ENCODE measurements at regions not wholly inside any gene's neighbourhood (a gene's known extent, or its start where the extent isn't known, plus 50 kb on each side); places are given as distances from the start of the nearest gene placed in this dataset.
"Not testable (repeated sequence)": the region's sequence is repeated elsewhere in the genome, so short reads cannot be mapped to it uniquely, and the experiment has no call there.

GRCh38 chr5:56763711-56764466 is 51.5 kb upstream of the MAP3K1 start:
- Histone ChIP-seq H3K36me3 (ENCODE audit: control insufficient read depth in 1 of 2, insufficient read depth in 2 of 2, low read length in 1 of 2) (no peaks in the 10 kb centered on the region), H3K9me3 (ENCODE audit: control insufficient read depth, low read length) (no peaks in the 10 kb centered on the region), H3K4me3 (ENCODE audit: low read length in 2 of 2) (no peak overlapping the region), H3K4me1 (ENCODE audit: control insufficient read depth in 1 of 2, insufficient read depth in 2 of 2, low read length in 2 of 2) (no peaks in the 10 kb centered on the region), H3K27ac (ENCODE audit: low read depth in 1 of 2, low read length in 2 of 2) (no peak overlapping the region), H3K27me3 (ENCODE audit: control insufficient read depth in 1 of 2, insufficient read depth in 2 of 2, low read length in 1 of 2) (no peaks in the 10 kb centered on the region)
- DNase-seq (no peak), ATAC-seq (ENCODE audit: low FRiP score) (no peak)
- intact Hi-C loops (cut with DNase I) = no loop called here
- WGBS, 2 donors = 69 to 71% methylated on average over 7 of the region's 7 CpGs

- intact Hi-C loops (cut with DNase I) = no loop called here
- ATAC-seq (ENCODE audit: low FRiP score) (no peak), DNase-seq (no peak)
- H3K27ac ChIP-seq (ENCODE audit: low read depth in 1 of 2, low read length in 2 of 2) = no peak overlapping the region
- H3K9me3 ChIP-seq (ENCODE audit: control insufficient read depth, low read length) = no peaks in the 10 kb centered on the region
- WGBS, 2 donors = 92 to 100% methylated on average over 1 of the region's 1 CpG
- no peaks in the 10 kb centered on the region for H3K36me3 ChIP-seq (ENCODE audit: control insufficient read depth in 1 of 2, insufficient read depth in 2 of 2, low read length in 1 of 2)
- H3K4me1 ChIP-seq (ENCODE audit: control insufficient read depth in 1 of 2, insufficient read depth in 2 of 2, low read length in 2 of 2) = no peaks in the 10 kb centered on the region
- H3K4me3 ChIP-seq (ENCODE audit: low read length in 2 of 2) = no peak overlapping the region
- no peaks in the 10 kb centered on the region for H3K27me3 ChIP-seq (ENCODE audit: control insufficient read depth in 1 of 2, insufficient read depth in 2 of 2, low read length in 1 of 2)
These were observed 52.2 kb upstream of the MAP3K1 start for GRCh38 chr5:56763182-56763581.

DNA sequence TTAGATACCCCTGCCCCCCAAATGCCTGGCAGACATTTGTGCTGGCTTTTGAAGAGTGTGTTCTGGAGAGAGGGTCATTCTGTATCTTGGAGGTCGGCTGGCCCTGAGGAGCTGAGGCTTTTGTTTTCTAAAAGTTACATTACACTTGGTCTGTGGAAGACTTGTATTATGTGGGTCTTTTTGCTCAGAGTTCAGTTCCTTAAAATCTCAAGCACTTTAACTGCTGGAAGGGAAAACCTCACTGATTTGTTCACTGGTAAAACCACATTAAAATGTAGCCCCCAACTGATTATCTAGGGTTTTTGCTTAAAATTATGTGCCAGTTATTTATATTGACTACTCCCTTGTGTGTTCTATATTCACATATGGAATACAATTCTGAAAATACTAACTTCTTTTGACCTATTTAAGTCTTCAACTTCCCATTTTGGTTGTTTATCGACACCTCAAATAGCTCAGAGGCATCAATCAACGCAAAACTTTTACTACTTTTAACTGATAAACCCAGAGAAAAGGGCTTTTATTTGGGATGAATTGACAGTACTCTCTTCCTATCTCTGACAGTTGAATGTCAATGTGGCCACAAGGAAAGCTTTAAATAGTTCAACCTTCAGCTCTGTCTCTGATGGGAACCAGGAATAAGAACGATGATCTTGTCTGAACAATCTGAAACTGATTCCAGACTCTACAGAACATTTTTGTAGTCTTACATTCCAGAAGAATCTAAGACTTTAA is 54.0 kb upstream of the MAP3K1 start:
- intact Hi-C loops (cut with DNase I) = no loop called here
- no peaks in the 10 kb centered on the region for H3K4me1 ChIP-seq (ENCODE audit: control insufficient read depth in 1 of 2, insufficient read depth in 2 of 2, low read length in 2 of 2)
- no peaks in the 10 kb centered on the region for H3K36me3 ChIP-seq (ENCODE audit: control insufficient read depth in 1 of 2, insufficient read depth in 2 of 2, low read length in 1 of 2)
- no peak overlapping the region for H3K27ac ChIP-seq (ENCODE audit: low read depth in 1 of 2, low read length in 2 of 2)
- H3K27me3 ChIP-seq (ENCODE audit: control insufficient read depth in 1 of 2, insufficient read depth in 2 of 2, low read length in 1 of 2) = no peaks in the 10 kb centered on the region
- 77 to 82% methylated on average over 4 of the region's 4 CpGs for WGBS, 2 donors
- no peak for DNase-seq
- H3K9me3 ChIP-seq (ENCODE audit: control insufficient read depth, low read length) = no peaks in the 10 kb centered on the region
- H3K4me3 ChIP-seq (ENCODE audit: low read length in 2 of 2) = no peak overlapping the region
- ATAC-seq (ENCODE audit: low FRiP score) = no peak

GRCh38 chr5:56760723-56761122 is 54.6 kb upstream of the MAP3K1 start:
- H3K27me3 ChIP-seq (ENCODE audit: control insufficient read depth in 1 of 2, insufficient read depth in 2 of 2, low read length in 1 of 2) = no peaks in the 10 kb centered on the region
- no peaks in the 10 kb centered on the region for H3K4me1 ChIP-seq (ENCODE audit: control insufficient read depth in 1 of 2, insufficient read depth in 2 of 2, low read length in 2 of 2)
- H3K9me3 ChIP-seq (ENCODE audit: control insufficient read depth, low read length) = no peaks in the 10 kb centered on the region
- H3K27ac ChIP-seq (ENCODE audit: low read depth in 1 of 2, low read length in 2 of 2) = no peak overlapping the region
- no peak overlapping the region for H3K4me3 ChIP-seq (ENCODE audit: low read length in 2 of 2)
- DNase-seq (no peak), ATAC-seq (ENCODE audit: low FRiP score) (no peak)
- intact Hi-C loops (cut with DNase I) = no loop called here
- WGBS, 2 donors = 90 to 96% methylated on average over 5 of the region's 5 CpGs
- no peaks in the 10 kb centered on the region for H3K36me3 ChIP-seq (ENCODE audit: control insufficient read depth in 1 of 2, insufficient read depth in 2 of 2, low read length in 1 of 2)

GRCh38 chr5:56759521-56760216 is 55.7 kb upstream of the MAP3K1 start:
- no peak overlapping the region for H3K4me3 ChIP-seq (ENCODE audit: low read length in 2 of 2)
- H3K27ac ChIP-seq (ENCODE audit: low read depth in 1 of 2, low read length in 2 of 2) = no peak overlapping the region
- no peak for DNase-seq
- H3K36me3 ChIP-seq (ENCODE audit: control insufficient read depth in 1 of 2, insufficient read depth in 2 of 2, low read length in 1 of 2) = no peaks in the 10 kb centered on the region
- WGBS, 2 donors = 68 to 74% methylated on average over 4 of the region's 4 CpGs
- H3K9me3 ChIP-seq (ENCODE audit: control insufficient read depth, low read length) = no peaks in the 10 kb centered on the region
- H3K4me1 ChIP-seq (ENCODE audit: control insufficient read depth in 1 of 2, insufficient read depth in 2 of 2, low read length in 2 of 2) = no peaks in the 10 kb centered on the region
- H3K27me3 ChIP-seq (ENCODE audit: control insufficient read depth in 1 of 2, insufficient read depth in 2 of 2, low read length in 1 of 2) = no peaks in the 10 kb centered on the region
- intact Hi-C loops (cut with DNase I) = no loop called here
- no peak for ATAC-seq (ENCODE audit: low FRiP score)

DNA sequence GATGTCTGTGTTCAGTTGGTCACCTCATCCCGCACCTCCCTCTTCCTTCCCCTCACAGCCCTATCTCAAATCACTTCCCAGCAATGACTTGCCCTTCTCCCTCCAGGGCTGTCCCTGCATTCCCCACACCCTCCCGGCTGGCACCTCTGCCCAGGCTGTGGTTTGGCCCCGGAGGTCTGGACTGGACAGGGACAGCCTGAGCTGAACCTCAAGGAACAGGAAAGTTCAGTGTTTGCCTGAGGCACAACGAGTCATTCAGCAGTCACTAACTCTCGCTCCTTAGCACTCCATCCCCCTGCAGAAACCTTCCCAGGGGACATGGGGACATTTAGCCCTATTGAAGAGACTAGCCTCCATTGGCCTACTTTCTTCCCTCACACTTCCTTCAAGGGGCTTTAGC is 58.3 kb upstream of the MAP3K1 start:
- no peaks in the 10 kb centered on the region for H3K4me1 ChIP-seq (ENCODE audit: control insufficient read depth in 1 of 2, insufficient read depth in 2 of 2, low read length in 2 of 2)
- H3K9me3 ChIP-seq (ENCODE audit: control insufficient read depth, low read length) = no peaks in the 10 kb centered on the region
- WGBS, 2 donors = 67 to 73% methylated on average over 5 of the region's 5 CpGs
- intact Hi-C loops (cut with DNase I) = no loop called here
- no peaks in the 10 kb centered on the region for H3K36me3 ChIP-seq (ENCODE audit: control insufficient read depth in 1 of 2, insufficient read depth in 2 of 2, low read length in 1 of 2)
- no peaks in the 10 kb centered on the region for H3K27me3 ChIP-seq (ENCODE audit: control insufficient read depth in 1 of 2, insufficient read depth in 2 of 2, low read length in 1 of 2)
- ATAC-seq (ENCODE audit: low FRiP score) = no peak
- no peak for DNase-seq
- H3K27ac ChIP-seq (ENCODE audit: low read depth in 1 of 2, low read length in 2 of 2) = no peak overlapping the region
- H3K4me3 ChIP-seq (ENCODE audit: low read length in 2 of 2) = no peak overlapping the region

DNA sequence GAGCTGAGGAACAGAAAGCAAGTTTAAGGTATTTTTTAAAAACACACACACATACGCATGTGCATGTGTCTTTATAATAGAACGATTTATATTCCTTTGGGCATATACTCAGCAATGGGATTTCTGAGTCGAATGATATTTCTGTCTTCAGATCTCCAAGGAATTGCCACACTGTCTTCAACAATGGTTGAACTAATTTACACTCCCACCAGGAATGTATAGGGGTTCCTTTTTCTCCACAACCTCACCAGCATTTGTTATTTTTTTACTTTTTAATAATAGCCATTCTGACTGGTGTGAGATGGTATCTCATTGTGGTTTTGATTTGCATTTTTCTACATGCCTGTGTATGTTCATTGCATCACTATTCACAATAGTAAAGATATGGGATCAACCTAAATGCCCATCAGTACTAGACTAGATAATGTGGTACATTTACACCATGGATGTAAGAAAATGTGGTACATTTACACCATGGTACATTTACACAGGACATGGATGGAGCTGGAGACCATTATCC is 60.3 kb upstream of the MAP3K1 start:
- intact Hi-C loops (cut with DNase I) = no loop called here
- Histone ChIP-seq H3K9me3 (ENCODE audit: control insufficient read depth, low read length) (no peaks in the 10 kb centered on the region), H3K4me3 (ENCODE audit: low read length in 2 of 2) (no peak overlapping the region), H3K27ac (ENCODE audit: low read depth in 1 of 2, low read length in 2 of 2) (no peak overlapping the region), H3K4me1 (ENCODE audit: control insufficient read depth in 1 of 2, insufficient read depth in 2 of 2, low read length in 2 of 2) (no peaks in the 10 kb centered on the region), H3K36me3 (ENCODE audit: control insufficient read depth in 1 of 2, insufficient read depth in 2 of 2, low read length in 1 of 2) (no peaks in the 10 kb centered on the region), H3K27me3 (ENCODE audit: control insufficient read depth in 1 of 2, insufficient read depth in 2 of 2, low read length in 1 of 2) (no peaks in the 10 kb centered on the region)
- ATAC-seq (ENCODE audit: low FRiP score) = no peak
- 72% methylated on average over 3 of the region's 3 CpGs for WGBS, 2 donors
- DNase-seq = no peak

GRCh38 chr5:56753588-56753987 is 61.8 kb upstream of the MAP3K1 start:
- H3K27me3 ChIP-seq (ENCODE audit: control insufficient read depth in 1 of 2, insufficient read depth in 2 of 2, low read length in 1 of 2); H3K9me3 ChIP-seq (ENCODE audit: control insufficient read depth, low read length); H3K27ac ChIP-seq (ENCODE audit: low read depth in 1 of 2, low read length in 2 of 2); H3K4me1 ChIP-seq (ENCODE audit: control insufficient read depth in 1 of 2, insufficient read depth in 2 of 2, low read length in 2 of 2); intact Hi-C loops (cut with DNase I); H3K36me3 ChIP-seq (ENCODE audit: control insufficient read depth in 1 of 2, insufficient read depth in 2 of 2, low read length in 1 of 2); DNase-seq; ATAC-seq (ENCODE audit: low FRiP score); H3K4me3 ChIP-seq (ENCODE audit: low read length in 2 of 2): not testable (repeated sequence)
- 94 to 95% methylated on average over 5 of the region's 5 CpGs for WGBS, 2 donors
